RWPE2 (cell line): ENCODE measurements at regions not wholly inside any gene's neighbourhood (a gene's known extent, or its start where the extent isn't known, plus 50 kb on each side); places are given as distances from the start of the nearest gene placed in this dataset.

Experiments used
- ATAC-seq: fragments of 200-7000 bp; cut with Tn5 transposase; 3 replicates; pipeline ENCODE4 v1.9.1; 2021; ENCODE audit warnings: low read depth
- DNase-seq: peaks from one replicate; pipeline ENCODE4 v3.0.0-alpha.2; 2020; ENCODE audit warnings: low spot score
- H3K27ac ChIP-seq: fragments of 450-650 bp; 2 replicates; pipeline ENCODE4 v1.5.1; 2017; ENCODE audit warnings: mild to moderate bottlenecking; ENCODE audit not compliant: poor library complexity, severe bottlenecking
- H3K27me3 ChIP-seq: fragments of 250-450 bp; sonication (Bioruptor Pico); 2 replicates; pipeline ENCODE4 v1.5.1; 2021; ENCODE audit warnings: mild to moderate bottlenecking, moderate library complexity; ENCODE audit not compliant: insufficient read depth, poor library complexity, severe bottlenecking
- H3K36me3 ChIP-seq: fragments of 250-450 bp; sonication (Bioruptor Pico); 2 replicates; pipeline ENCODE4 v1.5.1; 2020; ENCODE audit warnings: low read depth, mild to moderate bottlenecking, moderate library complexity
- H3K4me1 ChIP-seq: fragments of 250-450 bp; sonication (Bioruptor Pico); 2 replicates; pipeline ENCODE4 v1.5.1; 2021; ENCODE audit warnings: mild to moderate bottlenecking, moderate library complexity; ENCODE audit not compliant: insufficient read depth, poor library complexity, severe bottlenecking
- H3K4me3 ChIP-seq: fragments of 250-450 bp; sonication (Bioruptor Pico); 2 replicates; pipeline ENCODE4 v1.5.1; 2021; ENCODE audit warnings: mild to moderate bottlenecking, moderate library complexity; ENCODE audit not compliant: severe bottlenecking
- H3K9me3 ChIP-seq: fragments of 250-450 bp; sonication (Bioruptor Pico); 2 replicates; pipeline ENCODE4 v1.5.1; 2021; ENCODE audit warnings: mild to moderate bottlenecking, moderate library complexity; ENCODE audit not compliant: severe bottlenecking
- CTCF ChIP-seq: fragments of 450-650 bp; IDR thresholded peaks from one replicate; pipeline ENCODE4 v1.5.1; 2017; ENCODE audit warnings: mild to moderate bottlenecking, moderate library complexity; ENCODE audit not compliant: poor library complexity, severe bottlenecking

- Histone ChIP-seq H3K27me3 (peaks cover 4% of the 10 kb centered on the region), H3K4me3 (no peak overlapping the region), H3K9me3 (no peaks in the 10 kb centered on the region), H3K36me3 (no peaks in the 10 kb centered on the region), H3K4me1 (no peaks in the 10 kb centered on the region), H3K27ac (no peak overlapping the region)
- TF ChIP-seq CTCF, result no peak
- ATAC-seq (no peak), DNase-seq (no peak)
Measured at GRCh38 chr6:87879132-87879861, 168.3 kb upstream of the SPACA1 start.

DNA sequence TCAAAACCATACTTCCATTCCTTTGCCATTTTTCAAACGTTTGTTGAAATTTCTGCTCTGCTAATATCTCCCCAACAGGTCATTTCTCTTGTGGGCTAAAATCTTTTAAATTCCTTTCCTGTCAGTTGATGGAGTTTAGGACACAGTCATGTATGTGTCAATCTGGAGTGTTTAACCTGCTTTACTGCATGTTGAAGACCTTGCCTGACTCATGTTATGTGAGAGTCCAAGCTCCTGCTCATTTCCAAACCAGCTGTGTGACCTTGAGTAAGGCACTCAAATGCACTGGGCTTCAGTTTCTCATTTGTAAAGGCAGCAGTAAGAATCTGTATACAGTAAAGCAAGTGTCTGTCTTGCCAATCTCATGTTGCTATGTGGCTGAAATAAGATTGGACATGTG lies 171.9 kb upstream of the SPACA1 start:
- ATAC-seq, result no peak
- TF ChIP-seq CTCF, result no peak
- Histone ChIP-seq H3K36me3 (no peaks in the 10 kb centered on the region), H3K9me3 (no peaks in the 10 kb centered on the region), H3K27me3 (peaks cover 4% of the 10 kb centered on the region), H3K4me3 (no peak overlapping the region), H3K4me1 (no peaks in the 10 kb centered on the region), H3K27ac (no peak overlapping the region)
- no peak for DNase-seq

DNA sequence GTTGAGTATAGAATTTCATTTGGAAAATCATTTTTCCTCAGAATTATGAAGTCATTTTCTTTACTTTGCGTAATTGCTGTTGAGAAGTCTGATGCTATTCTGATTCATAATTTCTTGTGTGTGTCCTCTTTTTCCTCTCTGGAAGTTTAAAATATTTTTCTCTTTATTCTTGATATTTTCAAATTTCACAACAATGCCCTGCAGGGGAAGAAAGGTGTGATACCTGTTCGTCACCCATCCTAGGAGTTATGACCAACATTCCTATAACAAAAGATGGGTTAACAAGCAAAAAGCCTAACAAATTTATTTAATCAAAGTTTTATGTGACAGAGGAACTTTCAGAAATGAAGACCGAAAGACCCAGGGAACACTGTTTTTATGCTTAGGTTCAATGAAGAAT lies 171.5 kb upstream of the AKIRIN2 start:
- DNase-seq (no peak), ATAC-seq (peak; percentile 45; the same call in 2 of the 3 replicates)
- no peak for TF ChIP-seq CTCF
- H3K4me1 ChIP-seq, result no peaks in the 10 kb centered on the region
- no peaks in the 10 kb centered on the region for H3K9me3 ChIP-seq
- no peak overlapping the region for H3K27ac ChIP-seq
- no peaks in the 10 kb centered on the region for H3K27me3 ChIP-seq
- no peak overlapping the region for H3K4me3 ChIP-seq
- H3K36me3 ChIP-seq, result no peaks in the 10 kb centered on the region

DNA sequence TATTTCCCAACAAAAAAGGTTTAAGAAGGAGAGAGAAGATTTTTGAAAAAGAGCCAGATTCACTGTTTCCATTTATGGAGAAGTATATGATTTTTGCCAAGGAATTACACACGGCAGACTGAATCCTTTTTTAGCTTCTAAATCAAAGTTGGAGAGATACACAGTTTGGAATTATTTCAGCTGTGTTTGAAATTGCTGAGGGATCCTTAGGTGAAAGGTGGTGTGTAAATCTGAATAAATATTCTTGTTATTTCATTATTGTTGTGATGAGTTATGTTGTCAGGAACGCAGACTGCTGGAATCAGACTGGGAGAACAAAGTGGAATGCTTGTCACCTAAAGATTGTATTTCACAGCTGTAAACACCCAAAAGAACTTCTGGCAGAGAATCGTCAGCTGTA lies 168.5 kb upstream of the AKIRIN2 start:
- H3K9me3 ChIP-seq, result no peaks in the 10 kb centered on the region

More for the DNA sequence above, 168.5 kb upstream of the AKIRIN2 start:
- DNase-seq, result no peak
- Histone ChIP-seq H3K36me3 (no peaks in the 10 kb centered on the region), H3K27ac (no peak overlapping the region), H3K27me3 (no peaks in the 10 kb centered on the region), H3K4me3 (no peak overlapping the region), H3K4me1 (no peaks in the 10 kb centered on the region)
- TF ChIP-seq CTCF, result no peak
- 0 out of 3 replicates have a peak, but pooled peaks have one; percentile 35 for ATAC-seq
